Fibroblast of mammary gland (primary cell): ENCODE measurements at regions not wholly inside any gene's neighbourhood (a gene's known extent, or its start where the extent isn't known, plus 50 kb on each side); places are given as distances from the start of the nearest gene placed in this dataset.

Source experiments
- DNase-seq: peaks from one replicate; pipeline ENCODE4 v3.0.0-alpha.2; 2010; ENCODE audit warnings: low read depth
- H3K4me3 ChIP-seq: 2 replicates; pipeline ENCODE4 v1.5.1; 2011; ENCODE audit warnings: low read depth, mild to moderate bottlenecking, low read length, moderate library complexity; ENCODE audit not compliant: control insufficient read depth
- CTCF ChIP-seq: conservative IDR thresholded peaks from 2 replicates; pipeline ENCODE4 v1.5.1; 2011; ENCODE audit warnings: low read depth, low read length, inconsistent platforms; ENCODE audit not compliant: control insufficient read depth, insufficient read depth

GRCh38 chr3:132857317-132857716 lies 135.1 kb upstream of the NPHP3 start:
- no peak for TF ChIP-seq CTCF
- no peak overlapping the region for H3K4me3 ChIP-seq
- DNase-seq: no peak

- no peak for TF ChIP-seq CTCF
- H3K4me3 ChIP-seq: no peak overlapping the region
- DNase-seq: no peak
These were observed 132.8 kb upstream of the NPHP3 start for GRCh38 chr3:132854856-132855535.

GRCh38 chr3:132847849-132848625 lies 125.8 kb upstream of the NPHP3 start:
- no peak for DNase-seq

GRCh38 chr3:132843851-132844553 lies 121.8 kb upstream of the NPHP3 start:
- no peak for TF ChIP-seq CTCF
- no peak for DNase-seq
- H3K4me3 ChIP-seq: no peak overlapping the region

More at GRCh38 chr3:132847849-132848625, 125.8 kb upstream of the NPHP3 start:
- no peak overlapping the region for H3K4me3 ChIP-seq
- no peak for TF ChIP-seq CTCF

GRCh38 chr3:132843349-132843748 lies 121.1 kb upstream of the NPHP3 start:
- no peak for TF ChIP-seq CTCF
- no peak overlapping the region for H3K4me3 ChIP-seq
- DNase-seq: no peak

GRCh38 chr3:132841621-132842020 lies 119.4 kb upstream of the NPHP3 start:
- no peak for TF ChIP-seq CTCF
- H3K4me3 ChIP-seq: no peak overlapping the region
- no peak for DNase-seq
